ENCODE measurements at regions not wholly inside any gene's neighbourhood (a gene's known extent, or its start where the extent isn't known, plus 50 kb on each side); places are given as distances from the start of the nearest gene placed in this dataset.

GRCh38 chr3:107236655-107237337 lies 140.4 kb upstream of the CCDC54 start:
- no peak for TF ChIP-seq ZFP3 (CRISPR knock-in tag; IDR thresholded peaks at IDR 0.05)
- no peak for TF ChIP-seq CSRNP3 (CRISPR knock-in tag; IDR thresholded peaks at IDR 0.05)
- TF ChIP-seq ZNF8 (CRISPR knock-in tag; IDR thresholded peaks at IDR 0.05) = no peak
- no peak for TF ChIP-seq CSDC2 (CRISPR knock-in tag; IDR thresholded peaks at IDR 0.05)
- no peak for TF ChIP-seq OSR1 (CRISPR knock-in tag; IDR thresholded peaks at IDR 0.05)
- no peak; the same call in 1 of the 2 replicates for TF ChIP-seq ISL1 (CRISPR knock-in tag; IDR thresholded peaks at IDR 0.05)
- no peak for TF ChIP-seq TCF4 (CRISPR knock-in tag; IDR thresholded peaks at IDR 0.05; ENCODE audit: borderline replicate concordance)
- TF ChIP-seq TSHZ2 (CRISPR knock-in tag; IDR thresholded peaks at IDR 0.05) = no peak
- TF ChIP-seq POU6F1 (CRISPR knock-in tag; IDR thresholded peaks at IDR 0.05; ENCODE audit: borderline replicate concordance, low read depth) = no peak
- no peak for TF ChIP-seq ZNF70 (CRISPR knock-in tag; IDR thresholded peaks at IDR 0.05)
- TF ChIP-seq SNAI2 (CRISPR knock-in tag; IDR thresholded peaks at IDR 0.05) = no peak
- ATAC-seq = no peak

- TF ChIP-seq ZNF565 (CRISPR knock-in tag; conservative IDR thresholded peaks at IDR 0.05; ENCODE audit: low read depth) = no peak
- TF ChIP-seq TSHZ2 (CRISPR knock-in tag; IDR thresholded peaks at IDR 0.05) = no peak
- TF ChIP-seq ESRRG (CRISPR knock-in tag; IDR thresholded peaks at IDR 0.05) = no peak
- no peak for TF ChIP-seq ISL1 (CRISPR knock-in tag; IDR thresholded peaks at IDR 0.05)
- no peak for TF ChIP-seq SNAI2 (CRISPR knock-in tag; IDR thresholded peaks at IDR 0.05)
- TF ChIP-seq TOX (CRISPR knock-in tag; IDR thresholded peaks at IDR 0.05; ENCODE audit: borderline replicate concordance) = no peak
- no peak for TF ChIP-seq PPARA (CRISPR knock-in tag; IDR thresholded peaks at IDR 0.05; ENCODE audit: borderline replicate concordance)
- no peak for TF ChIP-seq ZNF70 (CRISPR knock-in tag; IDR thresholded peaks at IDR 0.05)
- TF ChIP-seq POU6F1 (CRISPR knock-in tag; IDR thresholded peaks at IDR 0.05; ENCODE audit: borderline replicate concordance, low read depth) = no peak
- TF ChIP-seq GLIS3 (CRISPR knock-in tag; IDR thresholded peaks at IDR 0.05) = no peak
- no peak for TF ChIP-seq ARNTL (CRISPR knock-in tag; IDR thresholded peaks at IDR 0.05; ENCODE audit: borderline replicate concordance, low read depth)
- TF ChIP-seq ZC3H10 (CRISPR knock-in tag; IDR thresholded peaks at IDR 0.05) = no peak
- TF ChIP-seq CSDC2 (CRISPR knock-in tag; IDR thresholded peaks at IDR 0.05) = no peak
- TF ChIP-seq RARB (CRISPR knock-in tag; IDR thresholded peaks at IDR 0.05) = no peak
- no peak for TF ChIP-seq OSR1 (CRISPR knock-in tag; IDR thresholded peaks at IDR 0.05)
- no peak for TF ChIP-seq CREB5 (CRISPR knock-in tag; IDR thresholded peaks at IDR 0.05; ENCODE audit: low read depth)
- TF ChIP-seq BACH2 (CRISPR knock-in tag; IDR thresholded peaks at IDR 0.05; ENCODE audit: borderline replicate concordance) = no peak
- TF ChIP-seq ZFP3 (CRISPR knock-in tag; IDR thresholded peaks at IDR 0.05) = no peak
- ATAC-seq = no peak
Observed at GRCh38 chr3:107238787-107239186, 138.5 kb upstream of the CCDC54 start.

Measured in SK-N-SH treated with all-trans-retinoic acid at 6 μM for 48 hours (cell line).